IMR-90 (cell line): ENCODE measurements at regions not wholly inside any gene's neighbourhood (a gene's known extent, or its start where the extent isn't known, plus 50 kb on each side); places are given as distances from the start of the nearest gene placed in this dataset.

Source experiments
- CEBPB ChIP-seq: IDR thresholded peaks from 2 replicates; pipeline ENCODE4 v1.6.1; 2012; ENCODE audit warnings: low read depth, low read length, improper control_type of control experiment
- CTCF ChIP-seq: conservative IDR thresholded peaks from 2 replicates; pipeline ENCODE4 v1.5.1; 2012; ENCODE audit warnings: mild to moderate bottlenecking, low read depth, low read length, improper control_type of control experiment
- MAFK ChIP-seq: IDR thresholded peaks from 2 replicates; pipeline ENCODE4 v1.6.1; 2012; ENCODE audit warnings: low read depth, low read length, improper control_type of control experiment
- POLR2A ChIP-seq: IDR thresholded peaks from 2 replicates; pipeline ENCODE4 v1.6.1; 2012; ENCODE audit warnings: mild to moderate bottlenecking, low read depth, low read length
- RAD21 ChIP-seq: IDR thresholded peaks from 2 replicates; pipeline ENCODE4 v1.6.1; 2012; ENCODE audit warnings: low read length, improper control_type of control experiment
- RCOR1 ChIP-seq: IDR thresholded peaks from 2 replicates; pipeline ENCODE4 v1.6.1; 2012; ENCODE audit warnings: mild to moderate bottlenecking, low read length, improper control_type of control experiment; ENCODE audit not compliant: insufficient replicate concordance
- RFX5 ChIP-seq: IDR thresholded peaks from 2 replicates; pipeline ENCODE4 v1.8.0; 2012; ENCODE audit warnings: low read depth, mild to moderate bottlenecking, low read length, moderate library complexity
- USF2 ChIP-seq: fragments of 150-350 bp; IDR thresholded peaks from 2 replicates; pipeline ENCODE4 v1.6.1; 2017; ENCODE audit warnings: mild to moderate bottlenecking, antibody characterized with exemption, low read length, low read depth

- TF ChIP-seq USF2 (no peak), RAD21 (no peak), CTCF (no peak), RFX5 (no peak), RCOR1 (no peak), CEBPB (no peak), MAFK (no peak), POLR2A (no peak)
Measured at GRCh38 chr10:78947733-78948132, 121.0 kb upstream of the ZMIZ1 start.
